GM12864 (cell line): ENCODE measurements at regions not wholly inside any gene's neighbourhood (a gene's known extent, or its start where the extent isn't known, plus 50 kb on each side); places are given as distances from the start of the nearest gene placed in this dataset.

ENCODE experiments used
- DNase-seq: peaks from one replicate; pipeline ENCODE4 v3.0.0-alpha.2; 2011; ENCODE audit warnings: low read depth
- H3K4me3 ChIP-seq: 2 replicates; pipeline ENCODE4 v1.5.1; 2011; ENCODE audit warnings: mild to moderate bottlenecking, low read depth, low read length, control low read depth
- CTCF ChIP-seq: IDR thresholded peaks from 2 replicates; pipeline ENCODE4 v1.5.1; 2011; ENCODE audit warnings: low read depth, mild to moderate bottlenecking, moderate library complexity, low read length, control low read depth, inconsistent platforms; ENCODE audit errors: missing control alignments

GRCh38 chr20:39152742-39153141, 190.6 kb downstream of the DHX35 start:
- no peak for DNase-seq
- H3K4me3 ChIP-seq, result no peak overlapping the region
- no peak for TF ChIP-seq CTCF

- H3K4me3 ChIP-seq, result no peak overlapping the region
- no peak for DNase-seq
Observed at GRCh38 chr20:39152126-39152525, 190.0 kb downstream of the DHX35 start.

GRCh38 chr20:39150501-39150900, 188.4 kb downstream of the DHX35 start:
- TF ChIP-seq CTCF, result no peak
- DNase-seq, result no peak
- H3K4me3 ChIP-seq, result no peak overlapping the region

More at GRCh38 chr20:39152126-39152525, 190.0 kb downstream of the DHX35 start:
- no peak for TF ChIP-seq CTCF

GRCh38 chr20:39146394-39146793, 184.2 kb downstream of the DHX35 start:
- DNase-seq, result no peak
- H3K4me3 ChIP-seq, result no peak overlapping the region
- no peak for TF ChIP-seq CTCF

GRCh38 chr20:39145921-39146320, 183.8 kb downstream of the DHX35 start:
- TF ChIP-seq CTCF, result no peak
- H3K4me3 ChIP-seq, result no peak overlapping the region
- no peak for DNase-seq

GRCh38 chr20:39144757-39145156, 182.6 kb downstream of the DHX35 start:
- no peak overlapping the region for H3K4me3 ChIP-seq
- no peak for TF ChIP-seq CTCF
- DNase-seq, result no peak

- no peak for DNase-seq
- no peak overlapping the region for H3K4me3 ChIP-seq
- no peak for TF ChIP-seq CTCF
Observed at GRCh38 chr20:39142407-39143096, 180.4 kb downstream of the DHX35 start.
